IMR-90 (cell line): ENCODE measurements at regions not wholly inside any gene's neighbourhood (a gene's known extent, or its start where the extent isn't known, plus 50 kb on each side); places are given as distances from the start of the nearest gene placed in this dataset.

ENCODE experiments used
- ATAC-seq: fragments of 200-7000 bp; cut with Tn5 transposase; 2 replicates; pipeline ENCODE4 v1.9.1; 2020; ENCODE audit warnings: low read depth, mild to moderate bottlenecking, moderate library complexity
- BruUV-seq: library from RNA; stranded (reverse); fragments of 400-500 nt; replicated peaks from 2 replicates; lab custom pipeline; 2021; lab: Mats Ljungman, UMichigan
- CTCF ChIA-PET: fragments of 300-600 bp; formaldehyde crosslinking; extraction: SDS; loops from one replicate; lab custom pipeline; 2021; ENCODE audit warnings: antibody characterized with exemption; lab: Yijun Ruan, JAX
- POLR2A ChIA-PET: fragments of 300-600 bp; sonication (Branson Sonifier 250); formaldehyde crosslinking; loops from one replicate; lab custom pipeline; 2022; ENCODE audit warnings: antibody characterized with exemption; ENCODE audit not compliant: unreplicated experiment; lab: Charles Lee
- DNase-seq: peaks from one replicate; pipeline ENCODE4 v3.0.0; 2013
- H2AFZ ChIP-seq: replicated peaks from 2 replicates; pipeline ENCODE3; 2013; ENCODE audit warnings: low read length, mild to moderate bottlenecking; ENCODE audit not compliant: poor library complexity
- H2AK5ac ChIP-seq: 2 replicates; pipeline ENCODE4 v1.6.1; 2013; ENCODE audit warnings: low read depth, low read length, inconsistent platforms
- H2AK9ac ChIP-seq: replicated peaks from 2 replicates; pipeline ENCODE3; 2013; ENCODE audit warnings: mild to moderate bottlenecking, low read depth, low read length, moderate library complexity; ENCODE audit not compliant: poor library complexity
- H2BK120ac ChIP-seq: 2 replicates; pipeline ENCODE4 v1.6.1; 2013; ENCODE audit warnings: low read depth, low read length, inconsistent platforms
- H2BK15ac ChIP-seq: 3 replicates; pipeline ENCODE4 v1.6.1; 2013; ENCODE audit warnings: low read depth, low read length, inconsistent platforms
- H2BK20ac ChIP-seq: 2 replicates; pipeline ENCODE4 v1.6.1; 2013; ENCODE audit warnings: low read depth, mild to moderate bottlenecking, inconsistent platforms, low read length, moderate library complexity
- H2BK5ac ChIP-seq: 2 replicates; pipeline ENCODE4 v1.6.1; 2013; ENCODE audit warnings: mild to moderate bottlenecking, low read depth, low read length, inconsistent platforms; ENCODE audit not compliant: poor library complexity, severe bottlenecking
- H3K14ac ChIP-seq: replicated peaks from 2 replicates; pipeline ENCODE4 v1.6.1; 2013; ENCODE audit warnings: low read depth, low read length, inconsistent platforms
- H3K18ac ChIP-seq: 2 replicates; pipeline ENCODE4 v1.6.1; 2013; ENCODE audit warnings: low read depth, low read length, control low read depth
- H3K23ac ChIP-seq: 2 replicates; pipeline ENCODE4 v1.6.1; 2013; ENCODE audit warnings: low read depth, low read length, inconsistent platforms
- H3K27ac ChIP-seq: 2 replicates; pipeline ENCODE4 v1.5.1; 2013; ENCODE audit warnings: mild to moderate bottlenecking, control low read depth, low read length; ENCODE audit not compliant: insufficient read depth
- H3K27me3 ChIP-seq: 2 replicates; pipeline ENCODE4 v1.6.1; 2013; ENCODE audit warnings: low read length; ENCODE audit not compliant: control insufficient read depth, insufficient read depth
- H3K36me3 ChIP-seq: 2 replicates; pipeline ENCODE4 v1.6.1; 2013; ENCODE audit warnings: low read length, mixed read lengths; ENCODE audit not compliant: control insufficient read depth, insufficient read depth
- H3K4ac ChIP-seq: 2 replicates; pipeline ENCODE4 v1.6.1; 2013; ENCODE audit warnings: low read depth, low read length, inconsistent platforms
- H3K4me1 ChIP-seq: 2 replicates; pipeline ENCODE4 v1.6.1; 2013; ENCODE audit warnings: low read length, mixed read lengths; ENCODE audit not compliant: control insufficient read depth, insufficient read depth
- H3K4me2 ChIP-seq: 2 replicates; pipeline ENCODE4 v1.6.1; 2013; ENCODE audit warnings: low read depth, mild to moderate bottlenecking, control low read depth, low read length, moderate library complexity
- H3K4me3 ChIP-seq: 2 replicates; pipeline ENCODE4 v1.5.1; 2013; ENCODE audit warnings: low read depth, mild to moderate bottlenecking, control low read depth, low read length, moderate library complexity; ENCODE audit not compliant: insufficient read depth
- H3K56ac ChIP-seq: 2 replicates; pipeline ENCODE4 v1.6.1; 2013; ENCODE audit warnings: low read length, inconsistent platforms; ENCODE audit not compliant: insufficient read depth; ENCODE audit errors: extremely low read depth
- H3K79me1 ChIP-seq, 2 experiments: 2 replicates each; pipeline ENCODE4 v1.6.1; 2013; ENCODE audit warnings: low read length in 2 of 2, inconsistent platforms in 1 of 2, low read depth in 1 of 2
- H3K9ac ChIP-seq: 2 replicates; pipeline ENCODE4 v1.6.1; 2013; ENCODE audit warnings: low read depth, low read length, control low read depth
- H3K9me1 ChIP-seq: 2 replicates; pipeline ENCODE4 v1.6.1; 2013; ENCODE audit warnings: low read length, inconsistent platforms; ENCODE audit not compliant: insufficient read depth
- H3K9me3 ChIP-seq: 2 replicates; pipeline ENCODE4 v1.6.1; 2013; ENCODE audit warnings: low read length; ENCODE audit not compliant: control insufficient read depth, insufficient read depth
- H4K20me1 ChIP-seq: 2 replicates; pipeline ENCODE4 v1.6.1; 2013; ENCODE audit warnings: low read length, inconsistent platforms; ENCODE audit not compliant: insufficient read depth
- H4K5ac ChIP-seq: 2 replicates; pipeline ENCODE4 v1.6.1; 2013; ENCODE audit warnings: mild to moderate bottlenecking, low read depth, low read length, control low read depth
- H4K8ac ChIP-seq, 2 experiments: 2 replicates each; pipeline ENCODE4 v1.6.1; 2013; ENCODE audit warnings: low read depth in 2 of 2, low read length in 2 of 2, control low read depth in 1 of 2, inconsistent platforms in 1 of 2
- H4K91ac ChIP-seq: 2 replicates; pipeline ENCODE4 v1.6.1; 2013; ENCODE audit warnings: low read depth, low read length, inconsistent platforms; ENCODE audit not compliant: insufficient read depth
- BHLHE40 ChIP-seq: fragments of 150-350 bp; IDR thresholded peaks from 2 replicates; pipeline ENCODE4 v1.6.1; 2016; ENCODE audit warnings: mild to moderate bottlenecking, low read depth, low read length
- CEBPB ChIP-seq: IDR thresholded peaks from 2 replicates; pipeline ENCODE4 v1.6.1; 2012; ENCODE audit warnings: low read depth, low read length, improper control_type of control experiment
- CHD1 ChIP-seq: IDR thresholded peaks from 2 replicates; pipeline ENCODE4 v1.6.1; 2012; ENCODE audit warnings: low read depth, low read length, improper control_type of control experiment
- ELK1 ChIP-seq: fragments of 150-350 bp; IDR thresholded peaks from 2 replicates; pipeline ENCODE4 v1.6.1; 2016; ENCODE audit warnings: low read depth, mild to moderate bottlenecking, low read length, moderate library complexity, borderline replicate concordance
- FOS ChIP-seq: fragments of 150-350 bp; IDR thresholded peaks from 2 replicates; pipeline ENCODE4 v1.6.1; 2016; ENCODE audit warnings: low read depth, low read length
- MAFK ChIP-seq: IDR thresholded peaks from 2 replicates; pipeline ENCODE4 v1.6.1; 2012; ENCODE audit warnings: low read depth, low read length, improper control_type of control experiment
- MAZ ChIP-seq: IDR thresholded peaks from 2 replicates; pipeline ENCODE4 v1.6.1; 2012; ENCODE audit warnings: low read depth, mild to moderate bottlenecking, low read length, improper control_type of control experiment, moderate library complexity, borderline replicate concordance
- MXI1 ChIP-seq: IDR thresholded peaks from 2 replicates; pipeline ENCODE4 v1.6.1; 2012; ENCODE audit warnings: low read depth, mild to moderate bottlenecking, low read length, moderate library complexity, borderline replicate concordance
- NFE2L2 ChIP-seq: fragments of 150-350 bp; IDR thresholded peaks from 2 replicates; pipeline ENCODE4 v1.6.1; 2016; ENCODE audit warnings: low read depth, mild to moderate bottlenecking, low read length
- POLR2A ChIP-seq: IDR thresholded peaks from 2 replicates; pipeline ENCODE4 v1.6.1; 2012; ENCODE audit warnings: mild to moderate bottlenecking, low read depth, low read length
- RAD21 ChIP-seq: IDR thresholded peaks from 2 replicates; pipeline ENCODE4 v1.6.1; 2012; ENCODE audit warnings: low read length, improper control_type of control experiment
- RCOR1 ChIP-seq: IDR thresholded peaks from 2 replicates; pipeline ENCODE4 v1.6.1; 2012; ENCODE audit warnings: mild to moderate bottlenecking, low read length, improper control_type of control experiment; ENCODE audit not compliant: insufficient replicate concordance
- RFX5 ChIP-seq: IDR thresholded peaks from 2 replicates; pipeline ENCODE4 v1.8.0; 2012; ENCODE audit warnings: low read depth, mild to moderate bottlenecking, low read length, moderate library complexity
- SMC3 ChIP-seq: fragments of 150-350 bp; IDR thresholded peaks from 2 replicates; pipeline ENCODE4 v1.6.1; 2016; ENCODE audit warnings: low read depth, mild to moderate bottlenecking, antibody characterized with exemption, low read length, moderate library complexity
- WGBS, 2 experiments: methylation state at CpG; one replicate each; pipeline versions ENCODE4 v1.1.5 to v1.1.7; 2013; ENCODE audit warnings: missing lambda C conversion rate in 2 of 2; ENCODE audit not compliant: insufficient read length in 1 of 2; ENCODE audit errors: extremely low coverage in 2 of 2; 5-methylcytosine and 5-hydroxymethylcytosine counted together
- dilution Hi-C: fragments of 300-500 bp; cut with HindIII; formaldehyde crosslinking; loops from one replicate; pipeline ENCODE4 v1.14.3; 2018; ENCODE audit warnings: low sequenced_read_pairs; ENCODE audit not compliant: unreplicated experiment
- in situ Hi-C: fragments of 300-500 bp; cut with MboI; formaldehyde crosslinking; loops from 3 replicates; pipeline ENCODE4 v1.14.3; 2019; ENCODE audit warnings: low sequenced_read_pairs, inconsistent platforms, mixed read lengths
- intact Hi-C: fragments of 100-400 bp; cut with micrococcal nuclease; formaldehyde crosslinking; loops from 2 replicates; pipeline ENCODE4 v1.10.0; 2022
- TF ChIP-seq, protein P1 (sequence below): fragments of 150-350 bp; IDR thresholded peaks from 2 replicates; pipeline ENCODE4 v1.6.1; 2017; ENCODE audit warnings: mild to moderate bottlenecking, antibody characterized with exemption, low read length, low read depth
- TF ChIP-seq, protein P2 (sequence below): conservative IDR thresholded peaks from 2 replicates; pipeline ENCODE4 v1.5.1; 2012; ENCODE audit warnings: mild to moderate bottlenecking, low read depth, low read length, improper control_type of control experiment

- Histone ChIP-seq H3K36me3 (no peaks in the 10 kb centered on the region), H2AFZ (no peak overlapping the region), H3K9ac (no peak overlapping the region), H3K9me3 (peaks cover 5% of the 10 kb centered on the region; the same call in 1 of the 2 replicates), H3K14ac (no peak overlapping the region), H4K20me1 (no peaks in the 10 kb centered on the region), H4K8ac (no peak overlapping the region), H3K79me1 (no peaks in the 10 kb centered on the region), H2AK9ac (no peak overlapping the region), H2BK5ac (no peak overlapping the region), H3K23ac (no peak overlapping the region), H2AK5ac (no peak overlapping the region), H2BK120ac (no peak overlapping the region), H3K56ac (no peak overlapping the region), H3K4me3 (no peak overlapping the region), H3K4me2 (no peak overlapping the region), H3K18ac (no peak overlapping the region), H4K91ac (no peak overlapping the region), H2BK15ac (no peak overlapping the region), H4K5ac (no peak overlapping the region), H3K9me1 (no peaks in the 10 kb centered on the region), H2BK20ac (no peak overlapping the region), H3K27ac (no peak overlapping the region), H3K27me3 (no peaks in the 10 kb centered on the region), H3K4me1 (no peaks in the 10 kb centered on the region), H3K4ac (no peak overlapping the region)
- no CpG with 5 or more reads among the region's 5 CpGs for WGBS, 2 experiments
- CTCF ChIA-PET = no interaction called here
- POLR2A ChIA-PET = no interaction called here
- TF ChIP-seq BHLHE40 (no peak), MAZ (no peak), RCOR1 (no peak), NFE2L2 (no peak), RFX5 (no peak), SMC3 (no peak), MAFK (no peak), CHD1 (no peak), MXI1 (no peak), FOS (no peak), RAD21 (no peak), ELK1 (no peak), POLR2A (no peak), CEBPB (no peak)
- TF ChIP-seq, protein P1, sequence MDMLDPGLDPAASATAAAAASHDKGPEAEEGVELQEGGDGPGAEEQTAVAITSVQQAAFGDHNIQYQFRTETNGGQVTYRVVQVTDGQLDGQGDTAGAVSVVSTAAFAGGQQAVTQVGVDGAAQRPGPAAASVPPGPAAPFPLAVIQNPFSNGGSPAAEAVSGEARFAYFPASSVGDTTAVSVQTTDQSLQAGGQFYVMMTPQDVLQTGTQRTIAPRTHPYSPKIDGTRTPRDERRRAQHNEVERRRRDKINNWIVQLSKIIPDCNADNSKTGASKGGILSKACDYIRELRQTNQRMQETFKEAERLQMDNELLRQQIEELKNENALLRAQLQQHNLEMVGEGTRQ = no peak
- TF ChIP-seq, protein P2, sequence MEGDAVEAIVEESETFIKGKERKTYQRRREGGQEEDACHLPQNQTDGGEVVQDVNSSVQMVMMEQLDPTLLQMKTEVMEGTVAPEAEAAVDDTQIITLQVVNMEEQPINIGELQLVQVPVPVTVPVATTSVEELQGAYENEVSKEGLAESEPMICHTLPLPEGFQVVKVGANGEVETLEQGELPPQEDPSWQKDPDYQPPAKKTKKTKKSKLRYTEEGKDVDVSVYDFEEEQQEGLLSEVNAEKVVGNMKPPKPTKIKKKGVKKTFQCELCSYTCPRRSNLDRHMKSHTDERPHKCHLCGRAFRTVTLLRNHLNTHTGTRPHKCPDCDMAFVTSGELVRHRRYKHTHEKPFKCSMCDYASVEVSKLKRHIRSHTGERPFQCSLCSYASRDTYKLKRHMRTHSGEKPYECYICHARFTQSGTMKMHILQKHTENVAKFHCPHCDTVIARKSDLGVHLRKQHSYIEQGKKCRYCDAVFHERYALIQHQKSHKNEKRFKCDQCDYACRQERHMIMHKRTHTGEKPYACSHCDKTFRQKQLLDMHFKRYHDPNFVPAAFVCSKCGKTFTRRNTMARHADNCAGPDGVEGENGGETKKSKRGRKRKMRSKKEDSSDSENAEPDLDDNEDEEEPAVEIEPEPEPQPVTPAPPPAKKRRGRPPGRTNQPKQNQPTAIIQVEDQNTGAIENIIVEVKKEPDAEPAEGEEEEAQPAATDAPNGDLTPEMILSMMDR = no peak
- BruUV-seq = no TSS peak
- dilution Hi-C loops (no loop called here), intact Hi-C loops (no loop called here), in situ Hi-C loops (no loop called here)
- no peak for ATAC-seq
- DNase-seq = no peak
Measured at GRCh38 chr2:81206216-81206615, 901.7 kb upstream of the LRRTM1 start.
